ENCODE measurements at regions not wholly inside any gene's neighbourhood (a gene's known extent, or its start where the extent isn't known, plus 50 kb on each side); places are given as distances from the start of the nearest gene placed in this dataset.
"Not testable (repeated sequence)": the region's sequence is repeated elsewhere in the genome, so short reads cannot be mapped to it uniquely, and the experiment has no call there.

DNA sequence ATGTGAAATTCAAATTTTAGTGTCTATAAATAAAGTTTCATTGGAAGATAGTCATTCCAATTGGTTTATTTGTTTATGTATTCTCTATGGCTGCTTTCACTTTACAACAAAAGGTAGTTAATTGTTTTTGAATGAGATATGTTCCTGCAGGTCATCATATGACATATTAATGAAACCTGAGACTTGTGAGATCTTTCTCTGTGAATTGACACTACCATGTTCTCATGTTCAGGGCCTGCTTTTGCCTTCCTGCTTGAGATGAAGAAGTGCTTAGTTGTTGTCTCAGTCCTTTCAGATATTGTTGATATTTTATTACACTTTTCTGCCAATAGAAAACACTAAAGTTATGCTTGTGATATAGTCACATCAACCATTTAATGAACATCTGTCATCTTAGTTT lies 132.5 kb downstream of the UTRN start:
- DNase-seq (ENCODE audit: extremely low spot score, unreplicated experiment) = no peak

DNA sequence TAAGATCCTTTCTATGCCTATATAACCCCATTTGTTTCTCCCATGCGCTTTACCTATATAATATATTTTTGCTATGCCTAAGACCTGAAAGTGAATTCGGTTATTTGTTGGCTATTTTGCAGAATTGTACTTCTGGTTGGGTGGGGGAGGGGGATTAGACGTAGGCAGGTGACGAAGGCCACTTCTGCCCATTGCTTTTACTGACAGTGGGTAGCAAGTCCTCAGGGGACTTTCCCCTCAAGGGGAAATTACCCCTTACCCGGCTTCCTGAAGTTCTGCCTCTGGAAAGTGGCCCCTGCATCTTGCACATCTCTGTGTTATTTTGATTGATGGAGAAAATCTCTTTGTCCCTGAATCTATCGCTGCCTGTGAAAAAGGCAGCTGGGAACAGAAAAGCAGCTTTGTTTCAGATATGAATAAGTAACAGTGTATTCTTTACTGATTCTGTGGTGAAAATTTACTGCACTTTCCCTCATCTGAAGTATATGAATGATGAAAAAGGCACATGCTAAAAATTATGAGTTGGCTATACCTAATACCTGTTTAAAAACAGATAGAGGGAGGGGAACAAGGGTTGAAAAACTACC lies 133.9 kb downstream of the UTRN start:
- Mint-ChIP-seq H3K27me3 (ENCODE audit: unreplicated experiment) (no peaks in the 10 kb centered on the region), H3K4me3 (ENCODE audit: unreplicated experiment) (no peak overlapping the region), H3K9me3 (ENCODE audit: unreplicated experiment) (no peaks in the 10 kb centered on the region), H3K27ac (ENCODE audit: unreplicated experiment) (no peak overlapping the region), H3K4me1 (ENCODE audit: unreplicated experiment) (peaks cover 42% of the 10 kb centered on the region), H3K36me3 (ENCODE audit: unreplicated experiment) (peaks cover 13% of the 10 kb centered on the region)
- DNase-seq (ENCODE audit: extremely low spot score, unreplicated experiment) = no peak
- no peak for TF ChIP-seq CTCF (IDR thresholded peaks at IDR 0.05)

More for the DNA sequence above, 132.5 kb downstream of the UTRN start:
- Mint-ChIP-seq H3K36me3 (ENCODE audit: unreplicated experiment) (peaks cover 7% of the 10 kb centered on the region), H3K27me3 (ENCODE audit: unreplicated experiment) (no peaks in the 10 kb centered on the region), H3K9me3 (ENCODE audit: unreplicated experiment) (no peaks in the 10 kb centered on the region), H3K4me3 (ENCODE audit: unreplicated experiment) (no peak overlapping the region), H3K4me1 (ENCODE audit: unreplicated experiment) (peaks cover 38% of the 10 kb centered on the region), H3K27ac (ENCODE audit: unreplicated experiment) (peak overlapping the region; percentile 48)
- no peak for TF ChIP-seq CTCF (IDR thresholded peaks at IDR 0.05)

DNA sequence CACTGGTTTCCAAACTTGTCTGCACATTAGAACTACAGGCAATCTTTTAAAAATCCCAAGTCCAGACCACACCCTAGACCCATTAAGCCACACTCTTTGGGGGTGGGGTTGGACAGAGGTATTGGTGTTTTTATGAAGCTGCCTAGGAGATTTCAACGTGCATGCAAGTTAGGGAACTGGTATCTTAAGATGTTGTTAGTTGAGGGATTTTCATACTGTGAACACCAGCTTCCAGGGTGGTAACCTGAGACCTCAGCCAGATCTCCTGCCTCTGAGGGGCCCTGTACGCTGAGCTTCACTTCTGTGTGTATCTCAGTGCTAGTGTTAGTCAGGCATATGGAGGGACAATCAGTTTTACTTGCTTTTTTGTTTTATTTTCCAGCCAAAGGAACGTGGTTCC lies 138.0 kb downstream of the UTRN start:
- no peaks in the 10 kb centered on the region for H3K27me3 Mint-ChIP-seq (ENCODE audit: unreplicated experiment)
- peaks cover 13% of the 10 kb centered on the region for H3K4me1 Mint-ChIP-seq (ENCODE audit: unreplicated experiment)
- TF ChIP-seq CTCF (IDR thresholded peaks at IDR 0.05) = no peak
- H3K36me3 Mint-ChIP-seq (ENCODE audit: unreplicated experiment) = peaks cover 34% of the 10 kb centered on the region
- no peak overlapping the region for H3K4me3 Mint-ChIP-seq (ENCODE audit: unreplicated experiment)
- DNase-seq (ENCODE audit: extremely low spot score, unreplicated experiment) = no peak
- no peaks in the 10 kb centered on the region for H3K9me3 Mint-ChIP-seq (ENCODE audit: unreplicated experiment)
- peak overlapping the region; percentile 47 for H3K27ac Mint-ChIP-seq (ENCODE audit: unreplicated experiment)

DNA sequence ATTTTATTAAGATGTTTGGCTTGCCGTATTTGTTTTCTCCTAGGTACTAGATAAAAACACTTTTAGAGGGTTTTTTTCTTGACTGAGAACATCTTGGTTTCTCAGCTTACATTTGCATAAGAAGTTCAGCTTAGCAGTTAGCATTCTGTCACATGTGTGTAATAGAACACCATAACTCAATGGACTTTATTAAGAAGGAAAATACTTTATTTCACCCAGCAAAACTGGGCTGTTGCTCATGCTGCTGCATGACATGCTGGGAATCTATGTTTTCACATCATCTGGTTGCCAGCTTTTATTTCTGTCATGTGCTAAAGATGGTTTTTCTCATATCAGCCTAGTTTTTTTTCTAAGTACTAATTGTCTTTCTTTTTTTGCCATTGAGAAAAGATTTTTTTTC lies 144.6 kb downstream of the UTRN start:
- no peaks in the 10 kb centered on the region for H3K27me3 Mint-ChIP-seq (ENCODE audit: unreplicated experiment)

GRCh38 chr6:144433446-144433845 lies 148.3 kb downstream of the UTRN start:
- H3K27me3 Mint-ChIP-seq (ENCODE audit: unreplicated experiment); H3K9me3 Mint-ChIP-seq (ENCODE audit: unreplicated experiment); H3K4me1 Mint-ChIP-seq (ENCODE audit: unreplicated experiment); H3K4me3 Mint-ChIP-seq (ENCODE audit: unreplicated experiment); DNase-seq (ENCODE audit: extremely low spot score, unreplicated experiment); H3K27ac Mint-ChIP-seq (ENCODE audit: unreplicated experiment): not testable (repeated sequence)
- peaks cover 40% of the 10 kb centered on the region for H3K36me3 Mint-ChIP-seq (ENCODE audit: unreplicated experiment)

More for the DNA sequence above, 144.6 kb downstream of the UTRN start:
- DNase-seq (ENCODE audit: extremely low spot score, unreplicated experiment) = no peak
- H3K4me1 Mint-ChIP-seq (ENCODE audit: unreplicated experiment) = peaks cover 8% of the 10 kb centered on the region
- H3K27ac Mint-ChIP-seq (ENCODE audit: unreplicated experiment) = no peak overlapping the region
- no peak overlapping the region for H3K4me3 Mint-ChIP-seq (ENCODE audit: unreplicated experiment)
- H3K9me3 Mint-ChIP-seq (ENCODE audit: unreplicated experiment) = no peaks in the 10 kb centered on the region
- no peak for TF ChIP-seq CTCF (IDR thresholded peaks at IDR 0.05)
- H3K36me3 Mint-ChIP-seq (ENCODE audit: unreplicated experiment) = peaks cover 41% of the 10 kb centered on the region

Data from osteocyte (in vitro differentiated cells).